ENCODE measurements at regions not wholly inside any gene's neighbourhood (a gene's known extent, or its start where the extent isn't known, plus 50 kb on each side); places are given as distances from the start of the nearest gene placed in this dataset.

- TF ChIP-seq, protein P1, sequence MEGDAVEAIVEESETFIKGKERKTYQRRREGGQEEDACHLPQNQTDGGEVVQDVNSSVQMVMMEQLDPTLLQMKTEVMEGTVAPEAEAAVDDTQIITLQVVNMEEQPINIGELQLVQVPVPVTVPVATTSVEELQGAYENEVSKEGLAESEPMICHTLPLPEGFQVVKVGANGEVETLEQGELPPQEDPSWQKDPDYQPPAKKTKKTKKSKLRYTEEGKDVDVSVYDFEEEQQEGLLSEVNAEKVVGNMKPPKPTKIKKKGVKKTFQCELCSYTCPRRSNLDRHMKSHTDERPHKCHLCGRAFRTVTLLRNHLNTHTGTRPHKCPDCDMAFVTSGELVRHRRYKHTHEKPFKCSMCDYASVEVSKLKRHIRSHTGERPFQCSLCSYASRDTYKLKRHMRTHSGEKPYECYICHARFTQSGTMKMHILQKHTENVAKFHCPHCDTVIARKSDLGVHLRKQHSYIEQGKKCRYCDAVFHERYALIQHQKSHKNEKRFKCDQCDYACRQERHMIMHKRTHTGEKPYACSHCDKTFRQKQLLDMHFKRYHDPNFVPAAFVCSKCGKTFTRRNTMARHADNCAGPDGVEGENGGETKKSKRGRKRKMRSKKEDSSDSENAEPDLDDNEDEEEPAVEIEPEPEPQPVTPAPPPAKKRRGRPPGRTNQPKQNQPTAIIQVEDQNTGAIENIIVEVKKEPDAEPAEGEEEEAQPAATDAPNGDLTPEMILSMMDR (IDR thresholded peaks at IDR 0.05; ENCODE audit: insufficient read depth, low read length), result no peak
- no peak for TF ChIP-seq POLR2AphosphoS5 (IDR thresholded peaks at IDR 0.05; ENCODE audit: low read depth)
Measured at GRCh38 chr18:8949206-8949605, 153.3 kb upstream of the NDUFV2 start.

Data from HL-60 (cell line).